GM23338 (cell line): ENCODE measurements at regions not wholly inside any gene's neighbourhood (a gene's known extent, or its start where the extent isn't known, plus 50 kb on each side); places are given as distances from the start of the nearest gene placed in this dataset.

Experiments used
- ATAC-seq: fragments of 200-7000 bp; cut with Tn5 transposase; 3 replicates; pipeline ENCODE4 v1.9.1; 2020
- DNase-seq: peaks from one replicate; pipeline ENCODE4 v3.0.0-alpha.2; 2015; ENCODE audit warnings: low spot score
- H2AFZ ChIP-seq: fragments of 200-600 bp; sonication (generic); 2 replicates; pipeline ENCODE4 v1.8.0; 2016; ENCODE audit warnings: antibody characterized with exemption, mild to moderate bottlenecking, moderate library complexity
- H3F3A ChIP-seq: fragments of 200-600 bp; sonication (generic); replicated peaks from 2 replicates; pipeline ENCODE4 v1.8.0; 2017; ENCODE audit warnings: antibody characterized with exemption, mixed run types, low read depth
- H3K27ac ChIP-seq: fragments of 200-600 bp; sonication (generic); 2 replicates; pipeline ENCODE4 v1.6.1; 2016; ENCODE audit warnings: low read depth
- H3K27me3 ChIP-seq: fragments of 200-600 bp; sonication (generic); 2 replicates; pipeline ENCODE4 v1.8.0; 2016; ENCODE audit warnings: mild to moderate bottlenecking, mixed run types, moderate library complexity; ENCODE audit not compliant: insufficient read depth
- H3K36me3 ChIP-seq: fragments of 200-600 bp; sonication (generic); 2 replicates; pipeline ENCODE4 v1.8.0; 2016; ENCODE audit warnings: mild to moderate bottlenecking; ENCODE audit not compliant: insufficient read depth
- H3K4me1 ChIP-seq: fragments of 200-600 bp; sonication (generic); 2 replicates; pipeline ENCODE4 v1.8.0; 2016; ENCODE audit warnings: mild to moderate bottlenecking, moderate library complexity; ENCODE audit not compliant: insufficient read depth
- H3K4me2 ChIP-seq: fragments of 200-600 bp; sonication (generic); 2 replicates; pipeline ENCODE4 v1.7.1; 2017; ENCODE audit warnings: mixed run types
- H3K4me3 ChIP-seq: fragments of 200-600 bp; sonication (generic); 2 replicates; pipeline ENCODE4 v1.6.1; 2016; ENCODE audit warnings: mixed run types
- H3K79me2 ChIP-seq: fragments of 200-600 bp; sonication (generic); replicated peaks from 2 replicates; pipeline ENCODE4 v1.8.0; 2017; ENCODE audit warnings: mild to moderate bottlenecking; ENCODE audit not compliant: insufficient read depth
- H3K9me2 ChIP-seq: fragments of 200-600 bp; sonication (generic); 2 replicates; pipeline ENCODE4 v1.8.0; 2017; ENCODE audit not compliant: insufficient read depth
- H4K20me1 ChIP-seq: fragments of 200-600 bp; sonication (generic); replicated peaks from 2 replicates; pipeline ENCODE4 v1.8.0; 2017; ENCODE audit warnings: mild to moderate bottlenecking; ENCODE audit not compliant: insufficient read depth
- H3K27ac Mint-ChIP-seq: 2 replicates; pipeline ENCODE4 v1.8.0; 2020; ENCODE audit warnings: inconsistent platforms, mild to moderate bottlenecking, moderate library complexity, mixed read lengths
- H3K27me3 Mint-ChIP-seq: 3 replicates; pipeline ENCODE4 v1.8.0; 2022; ENCODE audit warnings: low read depth, mild to moderate bottlenecking, moderate library complexity, mixed read lengths, inconsistent platforms; ENCODE audit not compliant: insufficient read depth, poor library complexity
- H3K36me3 Mint-ChIP-seq: 3 replicates; pipeline ENCODE4 v1.8.0; 2021; ENCODE audit warnings: low read depth, mild to moderate bottlenecking, inconsistent platforms, moderate library complexity, mixed read lengths
- H3K4me1 Mint-ChIP-seq: 3 replicates; pipeline ENCODE4 v1.8.0; 2020; ENCODE audit warnings: mild to moderate bottlenecking, inconsistent platforms, mixed read lengths
- H3K4me3 Mint-ChIP-seq: 3 replicates; pipeline ENCODE4 v1.8.0; 2021; ENCODE audit warnings: moderate library complexity, mild to moderate bottlenecking, inconsistent platforms, mixed read lengths
- H3K9me3 Mint-ChIP-seq: 3 replicates; pipeline ENCODE4 v1.8.0; 2020; ENCODE audit warnings: moderate library complexity, mild to moderate bottlenecking, inconsistent platforms, mixed read lengths
- CREB1 ChIP-seq: fragments of 250-450 bp; sonication (Bioruptor Pico); IDR thresholded peaks from 2 replicates; pipeline ENCODE4 v1.5.0; 2020; ENCODE audit warnings: low read depth, mild to moderate bottlenecking, moderate library complexity
- EZH2 ChIP-seq: fragments of 200-600 bp; sonication (generic); IDR thresholded peaks from one replicate; pipeline ENCODE4 v1.8.0; 2017; ENCODE audit warnings: antibody characterized with exemption, mild to moderate bottlenecking, low read depth; ENCODE audit not compliant: unreplicated experiment
- EZH2phosphoT487 ChIP-seq: fragments of 200-600 bp; sonication (generic); IDR thresholded peaks from one replicate; pipeline ENCODE4 v1.8.1; 2018; ENCODE audit warnings: antibody characterized with exemption; ENCODE audit not compliant: unreplicated experiment
- JUNB ChIP-seq: IDR thresholded peaks from one replicate; pipeline ENCODE4 v1.6.1; 2016; ENCODE audit warnings: antibody characterized with exemption; ENCODE audit not compliant: unreplicated experiment
- NANOG ChIP-seq: IDR thresholded peaks from 2 replicates; pipeline ENCODE4 v1.6.1; 2016; ENCODE audit warnings: antibody characterized with exemption, borderline replicate concordance
- POLR2AphosphoS5 ChIP-seq: IDR thresholded peaks from 2 replicates; pipeline ENCODE4 v1.6.1; 2016; ENCODE audit warnings: antibody characterized with exemption, low read depth
- STAT1 ChIP-seq: IDR thresholded peaks from one replicate; pipeline ENCODE4 v1.6.1; 2016; ENCODE audit warnings: antibody characterized with exemption; ENCODE audit not compliant: unreplicated experiment
- ZNF114 ChIP-seq: fragments of 250-450 bp; sonication (Bioruptor Pico); IDR thresholded peaks from 2 replicates; pipeline ENCODE4 v1.5.0; 2020; ENCODE audit warnings: mild to moderate bottlenecking, moderate library complexity
- ZNF331 ChIP-seq: fragments of 250-450 bp; sonication (Bioruptor Pico); IDR thresholded peaks from 2 replicates; pipeline ENCODE4 v1.5.0; 2020; ENCODE audit warnings: low read depth, mild to moderate bottlenecking, moderate library complexity
- ZNF462 ChIP-seq: fragments of 250-450 bp; sonication (Bioruptor Pico); IDR thresholded peaks from 2 replicates; pipeline ENCODE4 v1.5.0; 2020; ENCODE audit warnings: mild to moderate bottlenecking, moderate library complexity
- TF ChIP-seq, protein P1 (sequence below), 2 experiments: fragments of 200-600 bp in 1 of 2; sonication (generic) in 1 of 2; conservative IDR thresholded peaks; 2 replicates each; pipeline versions ENCODE4 v1.5.1 to v1.6.1; 2016 to 2017; ENCODE audit warnings: antibody characterized with exemption in 2 of 2, low read depth in 2 of 2, mild to moderate bottlenecking in 2 of 2, moderate library complexity in 1 of 2
- TF ChIP-seq, protein P2 (sequence below): IDR thresholded peaks from 2 replicates; pipeline ENCODE4 v1.6.1; 2016; ENCODE audit warnings: antibody characterized with exemption
- TF ChIP-seq, protein P3 (sequence below): IDR thresholded peaks from one replicate; pipeline ENCODE4 v1.6.1; 2018; ENCODE audit warnings: antibody characterized with exemption; ENCODE audit not compliant: unreplicated experiment

GRCh38 chr10:78729366-78729765 lies 339.4 kb upstream of the ZMIZ1 start (continued):
- no peak for TF ChIP-seq CREB1 (CRISPR knock-in tag)
- no peak for TF ChIP-seq NANOG
- TF ChIP-seq ZNF114, result no peak
- TF ChIP-seq ZNF331, result no peak
- TF ChIP-seq, protein P1, sequence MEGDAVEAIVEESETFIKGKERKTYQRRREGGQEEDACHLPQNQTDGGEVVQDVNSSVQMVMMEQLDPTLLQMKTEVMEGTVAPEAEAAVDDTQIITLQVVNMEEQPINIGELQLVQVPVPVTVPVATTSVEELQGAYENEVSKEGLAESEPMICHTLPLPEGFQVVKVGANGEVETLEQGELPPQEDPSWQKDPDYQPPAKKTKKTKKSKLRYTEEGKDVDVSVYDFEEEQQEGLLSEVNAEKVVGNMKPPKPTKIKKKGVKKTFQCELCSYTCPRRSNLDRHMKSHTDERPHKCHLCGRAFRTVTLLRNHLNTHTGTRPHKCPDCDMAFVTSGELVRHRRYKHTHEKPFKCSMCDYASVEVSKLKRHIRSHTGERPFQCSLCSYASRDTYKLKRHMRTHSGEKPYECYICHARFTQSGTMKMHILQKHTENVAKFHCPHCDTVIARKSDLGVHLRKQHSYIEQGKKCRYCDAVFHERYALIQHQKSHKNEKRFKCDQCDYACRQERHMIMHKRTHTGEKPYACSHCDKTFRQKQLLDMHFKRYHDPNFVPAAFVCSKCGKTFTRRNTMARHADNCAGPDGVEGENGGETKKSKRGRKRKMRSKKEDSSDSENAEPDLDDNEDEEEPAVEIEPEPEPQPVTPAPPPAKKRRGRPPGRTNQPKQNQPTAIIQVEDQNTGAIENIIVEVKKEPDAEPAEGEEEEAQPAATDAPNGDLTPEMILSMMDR (conservative IDR thresholded peaks at IDR 0.05; ENCODE audit: low read depth in 2 of 2), result no peak
- no peak for TF ChIP-seq POLR2AphosphoS5
- TF ChIP-seq EZH2, result no peak
- TF ChIP-seq, protein P2, sequence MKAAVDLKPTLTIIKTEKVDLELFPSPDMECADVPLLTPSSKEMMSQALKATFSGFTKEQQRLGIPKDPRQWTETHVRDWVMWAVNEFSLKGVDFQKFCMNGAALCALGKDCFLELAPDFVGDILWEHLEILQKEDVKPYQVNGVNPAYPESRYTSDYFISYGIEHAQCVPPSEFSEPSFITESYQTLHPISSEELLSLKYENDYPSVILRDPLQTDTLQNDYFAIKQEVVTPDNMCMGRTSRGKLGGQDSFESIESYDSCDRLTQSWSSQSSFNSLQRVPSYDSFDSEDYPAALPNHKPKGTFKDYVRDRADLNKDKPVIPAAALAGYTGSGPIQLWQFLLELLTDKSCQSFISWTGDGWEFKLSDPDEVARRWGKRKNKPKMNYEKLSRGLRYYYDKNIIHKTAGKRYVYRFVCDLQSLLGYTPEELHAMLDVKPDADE, result no peak
- TF ChIP-seq, protein P3, sequence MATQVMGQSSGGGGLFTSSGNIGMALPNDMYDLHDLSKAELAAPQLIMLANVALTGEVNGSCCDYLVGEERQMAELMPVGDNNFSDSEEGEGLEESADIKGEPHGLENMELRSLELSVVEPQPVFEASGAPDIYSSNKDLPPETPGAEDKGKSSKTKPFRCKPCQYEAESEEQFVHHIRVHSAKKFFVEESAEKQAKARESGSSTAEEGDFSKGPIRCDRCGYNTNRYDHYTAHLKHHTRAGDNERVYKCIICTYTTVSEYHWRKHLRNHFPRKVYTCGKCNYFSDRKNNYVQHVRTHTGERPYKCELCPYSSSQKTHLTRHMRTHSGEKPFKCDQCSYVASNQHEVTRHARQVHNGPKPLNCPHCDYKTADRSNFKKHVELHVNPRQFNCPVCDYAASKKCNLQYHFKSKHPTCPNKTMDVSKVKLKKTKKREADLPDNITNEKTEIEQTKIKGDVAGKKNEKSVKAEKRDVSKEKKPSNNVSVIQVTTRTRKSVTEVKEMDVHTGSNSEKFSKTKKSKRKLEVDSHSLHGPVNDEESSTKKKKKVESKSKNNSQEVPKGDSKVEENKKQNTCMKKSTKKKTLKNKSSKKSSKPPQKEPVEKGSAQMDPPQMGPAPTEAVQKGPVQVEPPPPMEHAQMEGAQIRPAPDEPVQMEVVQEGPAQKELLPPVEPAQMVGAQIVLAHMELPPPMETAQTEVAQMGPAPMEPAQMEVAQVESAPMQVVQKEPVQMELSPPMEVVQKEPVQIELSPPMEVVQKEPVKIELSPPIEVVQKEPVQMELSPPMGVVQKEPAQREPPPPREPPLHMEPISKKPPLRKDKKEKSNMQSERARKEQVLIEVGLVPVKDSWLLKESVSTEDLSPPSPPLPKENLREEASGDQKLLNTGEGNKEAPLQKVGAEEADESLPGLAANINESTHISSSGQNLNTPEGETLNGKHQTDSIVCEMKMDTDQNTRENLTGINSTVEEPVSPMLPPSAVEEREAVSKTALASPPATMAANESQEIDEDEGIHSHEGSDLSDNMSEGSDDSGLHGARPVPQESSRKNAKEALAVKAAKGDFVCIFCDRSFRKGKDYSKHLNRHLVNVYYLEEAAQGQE, result no peak
- TF ChIP-seq JUNB, result no peak
- no peak for TF ChIP-seq STAT1

GRCh38 chr10:78729800-78730199 lies 339.0 kb upstream of the ZMIZ1 start:
- H2AFZ ChIP-seq, result no peak overlapping the region
- no peak overlapping the region for H3K27ac ChIP-seq
- Mint-ChIP-seq H3K27me3 (peaks cover 7% of the 10 kb centered on the region), H3K27ac (no peak overlapping the region), H3K4me1 (no peaks in the 10 kb centered on the region), H3K9me3 (no peaks in the 10 kb centered on the region), H3K4me3 (no peak overlapping the region), H3K36me3 (no peaks in the 10 kb centered on the region)
- no peaks in the 10 kb centered on the region for H3K9me2 ChIP-seq
- no peak overlapping the region for H3K4me3 ChIP-seq
- no peak overlapping the region for H3K4me2 ChIP-seq
- H3K4me1 ChIP-seq, result no peaks in the 10 kb centered on the region
- no peak for ATAC-seq
- no peaks in the 10 kb centered on the region for H3K27me3 ChIP-seq
- H3K36me3 ChIP-seq, result no peaks in the 10 kb centered on the region
- no peaks in the 10 kb centered on the region for H4K20me1 ChIP-seq
- no peaks in the 10 kb centered on the region for H3F3A ChIP-seq
- DNase-seq, result no peak
- H3K79me2 ChIP-seq, result no peaks in the 10 kb centered on the region
- TF ChIP-seq EZH2phosphoT487 (no peak), POLR2AphosphoS5 (no peak), ZNF331 (no peak), CREB1 (CRISPR knock-in tag) (no peak), ZNF462 (no peak), STAT1 (no peak), ZNF114 (no peak), NANOG (no peak)
